GM18868 (cell line): ENCODE measurements at regions not wholly inside any gene's neighbourhood (a gene's known extent, or its start where the extent isn't known, plus 50 kb on each side); places are given as distances from the start of the nearest gene placed in this dataset.
"Not testable (repeated sequence)": the region's sequence is repeated elsewhere in the genome, so short reads cannot be mapped to it uniquely, and the experiment has no call there.

Experiments used
- ATAC-seq: cut with Tn5 transposase; IDR thresholded peaks from one replicate; pipeline ENCODE4 v1.9.1; 2021; ENCODE audit warnings: mild to moderate bottlenecking, moderate library complexity; ENCODE audit not compliant: unreplicated experiment

DNA sequence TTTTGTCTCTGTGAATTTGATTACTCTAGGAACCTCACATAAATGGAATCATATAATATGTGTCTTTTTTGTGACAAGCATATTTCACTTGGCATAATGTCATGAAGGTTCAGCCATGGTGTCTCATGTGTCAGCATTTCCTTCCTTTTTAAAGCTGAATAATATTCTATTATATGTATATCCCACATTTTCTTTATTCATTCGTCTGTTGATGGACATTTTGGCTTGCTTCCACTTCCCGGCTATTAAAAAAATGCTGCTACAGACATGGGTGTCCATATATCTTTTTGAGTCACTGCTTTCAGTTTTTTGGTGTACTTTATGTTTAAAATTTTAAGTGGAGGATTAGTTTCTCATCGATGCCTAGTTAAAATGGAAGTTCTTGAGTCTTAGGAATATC, 59.8 kb upstream of the C5orf63 start:
- ATAC-seq = no peak

DNA sequence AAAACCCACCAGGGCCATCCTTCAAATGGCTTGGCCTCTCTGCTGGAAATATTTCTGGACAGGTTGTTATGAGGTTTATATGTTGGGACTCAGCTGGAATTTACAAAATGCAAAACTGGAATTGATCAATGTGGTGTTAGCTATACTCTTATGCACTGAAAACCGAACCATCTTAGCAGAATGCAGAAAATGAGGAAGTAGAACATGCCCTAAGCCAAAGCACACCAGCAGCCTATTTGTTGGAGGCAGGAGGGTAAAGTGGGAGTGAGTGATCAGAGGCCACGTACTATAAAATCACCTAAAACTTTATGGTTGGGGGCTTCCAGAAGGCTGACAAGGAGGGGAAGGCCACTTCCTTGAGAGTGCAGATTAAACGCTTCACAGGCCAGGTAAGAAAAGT, 63.6 kb upstream of the C5orf63 start:
- ATAC-seq = peak; percentile 68

DNA sequence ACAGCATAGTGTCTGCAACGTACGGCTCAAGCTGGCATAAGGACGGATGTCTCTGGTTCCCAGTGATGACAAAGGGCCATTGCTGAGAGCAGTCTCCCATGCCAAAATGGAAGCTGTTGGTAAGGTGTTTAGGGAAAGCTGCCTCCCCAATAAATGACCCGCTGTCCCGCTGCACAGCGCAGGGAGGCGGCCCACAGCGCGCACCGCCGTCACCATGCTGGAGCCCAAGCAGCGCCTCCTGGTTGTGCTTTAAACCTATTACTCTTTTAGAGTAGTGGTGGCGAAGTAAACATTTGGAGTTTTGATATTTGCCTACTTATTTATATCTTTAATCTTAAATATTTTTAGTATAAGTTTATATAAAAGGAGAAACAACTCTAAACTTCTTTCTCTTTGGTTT, 70.4 kb upstream of the C5orf63 start:
- no peak for ATAC-seq

DNA sequence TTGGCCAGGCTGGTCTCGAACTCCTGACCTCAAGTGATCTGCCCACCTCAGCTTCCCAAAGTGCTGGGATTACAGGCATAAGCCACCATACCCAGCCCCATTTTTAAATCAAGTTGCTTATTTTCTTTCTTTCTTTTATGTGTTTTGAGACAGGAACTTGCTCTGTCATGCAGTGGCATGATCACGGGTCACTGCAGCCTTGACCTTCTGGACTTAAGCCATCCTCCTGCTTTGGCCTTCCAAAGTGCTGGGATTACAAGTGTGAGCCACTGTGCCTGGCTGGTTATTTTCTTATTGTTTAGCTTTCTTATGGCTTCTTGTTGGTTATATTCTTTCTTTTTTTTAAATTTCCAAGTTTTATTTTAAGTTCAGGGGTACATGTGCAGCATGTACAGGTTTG, 79.7 kb upstream of the C5orf63 start:
- no peak for ATAC-seq

DNA sequence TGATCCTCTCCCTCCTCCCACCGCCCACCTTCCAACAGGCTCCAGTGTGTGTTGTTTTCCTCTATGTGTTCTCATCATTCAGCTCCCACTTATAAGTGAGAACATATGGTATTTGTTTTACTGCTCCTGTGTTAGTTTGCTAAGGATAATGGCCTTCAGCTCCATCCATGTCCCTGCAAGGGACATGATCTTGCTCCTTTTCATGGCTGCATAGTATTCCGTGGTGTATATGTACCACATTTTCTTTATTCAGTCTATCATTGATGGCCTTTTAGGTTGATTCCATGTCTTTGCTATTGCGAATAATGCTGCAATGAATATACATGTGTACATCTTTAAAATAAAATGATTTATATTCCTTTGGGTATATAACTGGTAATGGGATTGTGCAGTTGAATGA, 80.2 kb upstream of the C5orf63 start:
- ATAC-seq = no peak

DNA sequence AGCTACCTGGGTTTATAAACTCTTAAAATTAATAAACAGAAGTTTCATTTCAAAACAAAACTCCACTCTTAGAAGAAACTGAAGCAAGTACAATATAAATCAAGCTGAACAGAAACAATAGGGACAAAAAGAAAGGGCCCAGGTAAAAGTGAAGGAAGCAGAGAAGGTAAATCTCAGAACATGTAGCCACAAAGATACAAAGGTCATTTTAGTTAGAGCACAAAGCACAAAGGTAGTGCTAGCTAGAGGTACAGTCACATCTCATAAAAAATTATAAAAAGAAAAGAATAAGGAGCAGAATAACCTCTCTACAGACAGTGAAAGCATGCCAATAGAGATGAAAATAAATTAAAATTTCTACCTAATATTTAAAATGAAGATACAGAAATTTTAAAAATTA, 90.4 kb upstream of the C5orf63 start:
- ATAC-seq = no peak

DNA sequence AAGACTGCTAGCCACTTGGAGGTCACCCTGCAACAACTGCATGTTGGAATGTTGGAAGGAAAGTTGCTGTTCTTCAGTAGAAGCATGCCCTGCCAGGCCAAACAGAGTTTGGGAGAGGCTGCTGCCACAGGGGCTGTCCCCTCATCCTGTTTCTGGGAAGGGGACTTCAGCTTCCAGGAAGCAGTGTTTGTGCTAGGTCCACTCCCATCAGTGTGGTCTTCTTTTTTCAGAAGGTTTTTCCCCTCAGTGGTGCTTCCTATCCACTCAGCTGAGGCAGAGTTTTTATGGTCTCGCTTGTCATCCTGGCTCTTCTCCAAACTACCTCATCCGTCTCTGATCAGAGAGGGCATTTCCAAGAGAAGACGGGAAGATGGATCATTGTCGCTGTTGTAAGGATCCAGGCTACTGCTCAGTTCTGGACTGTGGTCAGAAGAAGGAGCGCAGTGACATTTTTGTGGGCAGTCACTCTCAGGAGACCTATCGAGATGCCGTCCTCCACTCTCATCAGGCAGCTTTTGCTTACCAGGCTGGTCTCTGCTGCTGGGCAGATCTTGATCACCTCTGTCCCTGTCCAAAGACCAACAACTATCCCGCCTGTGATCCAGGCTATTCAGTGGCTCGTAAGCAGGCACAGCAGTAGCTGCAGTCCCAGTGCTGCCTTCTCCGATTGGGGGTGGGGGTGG, 97.8 kb upstream of the C5orf63 start:
- ATAC-seq = no peak

DNA sequence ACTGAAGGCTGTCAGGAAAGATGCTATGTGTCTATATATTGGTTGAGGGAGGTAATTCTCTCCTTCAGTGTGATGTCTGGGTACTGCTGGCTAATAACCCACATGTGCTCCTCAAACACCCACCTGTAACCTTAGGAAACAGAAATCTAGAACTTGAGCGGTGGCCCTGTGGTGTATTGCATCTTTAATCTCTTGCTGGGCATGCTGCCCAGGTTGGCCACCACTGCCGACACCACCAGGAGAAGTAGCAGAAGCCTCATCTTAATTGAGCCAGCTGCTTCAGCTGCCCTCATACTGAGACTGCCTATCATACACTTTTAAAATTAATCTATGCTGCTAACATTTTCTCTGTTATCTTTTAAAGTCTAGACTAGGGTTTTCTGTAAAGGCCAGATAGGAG, 103.5 kb upstream of the C5orf63 start:
- no peak for ATAC-seq

DNA sequence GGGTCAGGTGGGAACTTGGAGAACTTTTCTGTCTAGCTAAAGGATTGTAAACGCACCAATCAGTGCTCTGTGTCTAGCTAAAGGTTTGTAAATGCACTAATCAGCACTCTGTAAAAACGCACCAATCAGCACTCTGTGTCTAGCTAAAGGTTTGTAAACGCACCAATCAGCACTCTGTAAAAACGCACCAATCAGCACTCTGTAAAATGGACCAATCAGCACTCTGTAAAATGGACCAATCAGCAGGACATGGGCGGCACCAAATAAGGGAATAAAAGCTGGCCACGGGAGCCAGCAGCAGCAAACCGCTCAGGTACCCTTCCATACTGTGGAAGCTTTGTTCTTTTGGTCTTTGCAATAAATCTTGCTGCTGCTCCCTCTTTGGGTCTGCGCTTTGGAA, 108.0 kb upstream of the MEGF10 start:
- ATAC-seq = not testable (repeated sequence)

DNA sequence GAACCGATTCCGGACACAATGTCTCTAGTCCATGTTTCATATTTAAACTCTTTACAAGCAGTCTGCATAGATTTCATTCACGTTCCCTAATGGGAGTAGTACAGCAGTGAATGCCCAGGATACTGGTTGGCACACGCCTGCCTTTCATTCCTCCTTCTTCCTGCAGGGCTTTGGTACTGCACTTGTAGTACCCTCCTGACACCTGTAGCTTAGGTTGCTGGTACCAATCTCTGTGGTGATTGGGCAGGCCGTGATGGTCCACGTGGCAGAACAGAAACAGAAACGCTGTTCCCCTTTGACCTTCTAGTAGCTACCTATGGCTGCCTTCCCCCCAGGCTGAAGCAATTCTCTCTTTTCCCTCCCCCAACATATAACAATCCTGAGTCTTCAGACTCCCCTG, 107.3 kb upstream of the MEGF10 start:
- no peak for ATAC-seq

DNA sequence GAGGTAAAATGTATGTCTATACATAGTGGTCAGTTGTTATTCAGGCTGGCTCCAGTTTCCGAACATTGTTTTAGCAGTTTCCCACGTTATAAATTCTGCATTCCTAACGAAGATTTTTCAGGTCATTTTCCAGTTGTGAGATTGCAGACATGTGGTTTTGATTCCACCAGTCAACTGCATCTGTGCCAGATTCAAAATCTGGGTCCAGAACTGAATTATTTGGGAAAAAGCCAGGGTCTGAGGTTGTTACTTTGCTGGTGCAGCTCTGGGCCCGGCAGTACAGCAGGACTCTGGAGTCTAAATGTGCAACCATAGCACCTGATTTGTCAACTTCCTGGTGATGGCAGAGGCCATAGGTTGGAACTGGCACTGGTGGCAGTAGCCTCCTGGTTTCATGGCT, 105.7 kb upstream of the MEGF10 start:
- no peak for ATAC-seq

DNA sequence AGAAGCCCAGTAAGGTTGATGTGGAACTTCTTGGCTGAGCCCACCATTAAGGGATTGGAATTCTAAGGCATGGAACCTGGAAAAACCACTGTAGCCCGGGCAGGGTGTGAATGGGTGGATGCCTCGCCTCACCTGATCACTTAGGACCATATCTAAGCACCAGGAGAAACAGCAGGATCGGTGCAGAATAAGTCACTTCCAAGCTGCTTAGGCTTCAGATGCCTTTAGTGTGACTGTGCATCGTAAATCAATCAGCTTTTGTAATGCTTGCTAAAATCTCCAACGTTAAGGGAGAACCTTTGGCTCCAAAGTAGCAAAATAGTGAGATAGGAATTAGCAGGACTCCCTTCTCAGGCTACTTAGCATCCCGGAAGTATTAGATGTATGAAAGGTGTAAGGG, 103.9 kb upstream of the MEGF10 start:
- ATAC-seq = no peak

DNA sequence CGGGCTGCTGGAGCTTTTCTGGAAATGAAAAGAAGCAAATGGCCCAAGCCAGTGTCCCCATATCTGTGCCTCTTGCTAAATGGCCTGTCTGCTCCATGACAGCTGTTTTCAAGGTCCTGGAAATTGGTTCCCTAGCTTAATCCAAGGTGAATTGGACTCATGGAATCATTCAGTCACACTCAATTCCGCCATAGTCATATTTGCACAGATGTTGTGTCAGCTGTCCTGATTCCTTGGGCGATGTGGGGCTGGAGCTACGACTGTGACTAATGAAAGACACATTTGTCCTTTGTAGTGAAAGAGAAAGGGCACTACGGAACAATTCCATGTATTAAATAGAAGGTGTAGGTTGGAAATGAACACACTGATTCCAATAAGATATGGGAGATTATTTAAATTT, 102.9 kb upstream of the MEGF10 start:
- no peak for ATAC-seq

DNA sequence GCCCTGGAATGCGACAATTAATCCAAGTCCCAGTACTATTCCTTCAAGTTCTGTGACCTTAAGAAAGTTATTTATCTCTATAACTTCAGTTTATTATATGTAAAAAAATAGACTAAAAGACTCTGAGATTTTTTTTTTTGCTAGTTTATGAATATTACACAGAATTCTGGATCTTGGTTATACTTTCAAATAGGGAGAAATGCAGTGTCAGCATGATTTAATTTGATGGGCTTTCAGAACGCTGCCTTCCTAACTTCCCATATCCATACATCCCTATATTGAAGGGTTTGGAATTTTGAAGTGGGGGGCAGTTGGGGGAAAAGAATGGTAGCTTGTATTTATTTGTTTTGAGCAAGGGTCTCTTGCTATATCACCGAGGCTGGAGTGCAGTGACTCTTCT, 98.4 kb upstream of the MEGF10 start:
- ATAC-seq = no peak

DNA sequence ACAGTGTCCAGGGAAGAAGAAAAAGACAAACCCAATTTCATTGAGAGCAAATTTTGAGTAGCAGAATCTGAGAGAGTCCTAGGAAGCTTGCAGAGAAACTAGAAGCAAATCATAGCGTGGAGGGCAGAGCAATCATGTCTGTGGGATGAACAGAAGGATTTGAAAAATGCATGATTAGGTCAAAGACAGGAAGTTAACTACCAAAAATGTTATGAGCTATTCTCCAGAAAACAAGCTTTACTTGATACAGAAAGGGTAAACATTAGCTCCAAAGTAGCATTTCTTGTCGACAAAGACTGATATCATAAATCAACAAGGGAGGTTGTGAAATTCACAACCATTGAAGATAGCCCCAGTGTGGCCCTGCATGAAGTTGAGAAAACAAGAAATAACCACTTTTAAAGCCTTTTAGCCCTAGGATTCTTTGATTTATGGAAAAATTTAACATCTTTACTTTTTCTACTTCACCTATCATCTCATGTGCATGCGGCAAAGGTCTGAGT, 97.7 kb upstream of the MEGF10 start:
- no peak for ATAC-seq

DNA sequence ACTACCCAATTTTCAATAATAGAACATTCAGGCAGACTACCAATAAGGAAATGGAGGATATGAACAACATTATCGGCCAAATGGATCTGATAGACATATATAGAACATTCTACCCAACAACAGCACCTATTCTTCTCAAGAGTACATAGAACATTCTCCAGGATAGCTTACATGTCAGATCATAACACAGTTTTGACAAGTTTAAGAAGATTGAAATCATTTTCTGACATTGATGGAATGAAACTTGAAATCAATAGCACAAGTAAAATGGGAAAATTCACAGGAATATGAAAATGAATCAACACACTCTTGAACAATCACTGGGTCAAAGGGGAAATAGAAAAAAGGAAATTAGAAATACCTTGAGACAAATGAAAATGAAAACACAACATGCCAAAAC, 94.6 kb upstream of the MEGF10 start:
- no peak for ATAC-seq

DNA sequence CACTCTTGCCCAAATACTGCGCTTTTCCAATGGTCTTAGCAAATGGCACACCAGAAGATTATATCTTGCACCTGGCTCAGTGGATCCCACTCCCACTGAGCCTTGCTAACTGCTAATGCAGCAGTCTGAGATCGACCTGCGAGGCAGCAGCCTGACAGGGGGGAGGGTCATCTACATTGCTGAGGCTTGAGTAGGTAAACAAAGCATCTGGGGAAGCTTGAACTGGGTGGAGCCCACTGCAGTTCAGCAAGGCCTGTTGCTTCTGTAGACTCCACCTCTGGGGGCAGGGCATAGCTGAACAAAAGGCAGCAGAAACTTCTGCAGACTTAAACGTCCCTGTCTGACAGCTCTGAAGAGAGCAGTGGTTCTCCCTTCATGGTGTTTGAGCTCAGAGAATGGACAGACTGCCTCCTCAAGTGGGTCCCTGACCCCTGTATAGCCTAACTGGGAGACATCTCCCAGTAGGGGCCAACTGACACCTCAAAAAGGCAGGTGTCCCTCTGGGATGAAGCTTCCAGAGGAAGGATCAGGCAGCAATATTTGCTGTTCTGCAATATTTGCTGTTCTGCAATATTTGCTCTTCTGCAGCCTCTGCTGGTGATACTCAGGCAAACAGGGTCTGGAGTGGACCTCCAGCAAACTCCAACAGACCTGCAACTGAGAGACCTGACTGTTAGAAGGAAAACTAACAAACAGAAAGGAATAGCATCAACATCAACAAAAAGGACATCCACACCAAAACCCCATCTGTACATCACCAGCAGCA, 93.0 kb upstream of the MEGF10 start:
- not testable (repeated sequence) for ATAC-seq

DNA sequence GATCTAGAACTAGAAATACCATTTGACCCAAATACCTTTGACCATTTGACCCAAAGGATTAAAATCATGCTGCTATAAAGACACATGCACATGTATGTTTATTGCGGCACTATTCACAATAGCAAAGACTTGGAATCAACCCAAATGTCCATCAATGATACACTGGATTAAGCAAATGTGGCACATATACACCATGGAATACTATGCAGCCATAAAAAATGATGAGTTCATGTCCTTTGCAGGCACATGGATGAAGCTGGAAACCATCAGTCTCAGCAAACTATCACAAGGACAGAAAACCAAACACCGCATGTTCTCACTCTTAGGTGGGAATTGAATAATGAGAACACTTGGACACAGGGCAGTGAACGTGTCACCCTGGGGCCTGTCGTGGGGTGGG, 87.9 kb upstream of the MEGF10 start:
- not testable (repeated sequence) for ATAC-seq

DNA sequence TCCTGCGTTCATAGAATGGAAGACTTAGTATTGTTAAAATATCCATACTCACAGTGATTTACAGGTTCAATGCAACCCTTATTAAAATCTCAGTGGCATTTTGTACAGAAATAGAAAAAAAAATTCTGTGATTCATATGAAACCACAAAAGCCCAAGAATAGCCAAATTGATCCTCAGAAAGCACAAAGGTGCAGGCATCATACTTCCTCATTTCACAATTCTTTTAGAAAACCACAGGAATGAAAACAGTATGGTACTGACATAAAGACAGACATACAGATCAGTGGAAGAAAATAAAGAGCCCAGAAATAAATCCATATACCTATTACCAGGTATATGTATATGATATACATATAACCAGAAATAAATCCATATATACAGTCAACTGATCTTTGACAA, 86.8 kb upstream of the MEGF10 start:
- ATAC-seq = no peak

DNA sequence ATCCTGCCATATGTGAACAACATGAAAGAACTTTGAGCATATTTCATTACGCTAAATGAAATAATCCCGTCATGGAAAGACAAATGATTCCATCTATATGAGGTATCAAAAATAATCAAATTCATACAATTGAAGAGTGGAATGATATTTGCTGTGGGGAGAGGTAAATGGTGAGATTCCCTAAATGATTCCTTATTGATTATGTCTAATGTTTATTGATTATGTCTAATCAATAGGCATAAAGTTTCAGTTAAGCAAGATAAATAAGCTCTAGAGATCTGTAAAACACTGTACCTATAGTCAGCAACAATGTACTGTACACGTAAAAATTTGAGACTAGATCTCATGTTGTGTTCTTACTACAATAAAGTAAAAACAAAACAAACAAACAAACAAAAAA, 85.4 kb upstream of the MEGF10 start:
- ATAC-seq = no peak

DNA sequence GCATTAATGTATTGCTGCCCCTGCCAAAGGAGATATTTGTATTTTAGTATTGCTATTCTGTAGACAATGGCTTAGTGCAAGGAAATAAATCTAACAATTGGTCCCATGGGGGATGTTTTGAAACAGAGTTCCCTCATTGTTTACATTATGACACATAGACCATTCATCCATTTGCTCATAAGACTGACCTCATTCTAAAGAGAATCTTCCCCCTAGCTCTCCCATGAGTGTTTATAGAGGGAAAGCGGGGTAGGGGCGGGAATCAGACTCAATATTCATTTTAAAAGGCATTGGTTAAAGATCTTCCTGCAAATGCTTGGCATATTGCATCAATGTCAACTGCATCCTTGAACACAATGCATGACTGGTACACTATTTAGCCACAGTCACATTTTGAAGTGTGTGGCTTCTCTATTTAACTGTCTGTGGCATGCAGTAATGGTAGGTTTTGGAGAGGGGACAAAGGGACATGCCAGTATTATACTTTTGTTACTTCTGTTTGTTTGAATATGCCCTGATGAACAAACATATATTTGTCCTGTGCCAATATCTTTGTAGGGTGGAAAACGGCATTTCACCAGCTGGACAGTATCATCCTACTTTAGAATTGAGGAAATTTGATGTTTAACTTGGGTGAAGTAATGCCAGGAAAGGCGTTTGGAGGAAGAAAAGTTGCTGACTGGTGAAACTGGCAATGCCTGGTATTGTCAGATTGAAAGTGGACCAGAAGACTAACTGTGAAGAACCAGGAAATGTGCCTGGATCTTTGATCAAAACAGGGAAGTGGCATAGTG, 84.1 kb upstream of the MEGF10 start:
- peak; percentile 68 for ATAC-seq

DNA sequence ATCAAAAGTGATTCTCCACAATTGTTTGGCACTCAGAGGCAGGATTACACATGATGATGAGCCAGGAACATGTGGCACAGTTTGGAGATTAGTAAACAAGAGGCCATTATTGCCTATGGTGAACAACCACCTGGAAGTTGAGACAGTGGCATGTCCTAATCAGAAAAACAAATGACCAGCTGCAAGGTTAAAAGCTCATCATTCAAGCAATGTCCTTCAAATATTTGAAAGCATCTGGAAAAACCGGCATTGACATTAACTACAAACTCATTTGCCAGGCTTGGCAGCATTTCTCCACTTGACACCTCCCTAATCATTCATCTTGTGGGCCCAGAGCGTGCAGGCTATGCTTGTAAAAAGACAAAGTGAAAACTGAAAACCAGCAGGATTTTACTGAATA, 80.6 kb upstream of the MEGF10 start:
- ATAC-seq = no peak
